Heart right ventricle (tissue), 16 donors: ENCODE measurements at regions not wholly inside any gene's neighbourhood (a gene's known extent, or its start where the extent isn't known, plus 50 kb on each side); places are given as distances from the start of the nearest gene placed in this dataset.

ENCODE experiments used
- ATAC-seq, 8 donors: fragments of 200-7000 bp; cut with Tn5 transposase; one replicate each; pipeline ENCODE4 v1.9.1; 2020; ENCODE audit warnings: mild to moderate bottlenecking in 8 of 8, moderate library complexity in 8 of 8, moderate number of reproducible peaks in 1 of 8
- DNase-seq, 2 donors: peaks; one replicate each; pipeline ENCODE4 v3.0.0-alpha.2; 2020
- H3K27ac ChIP-seq, 10 donors: fragments of 200-600 bp; sonication (generic) in 2 of 10; one replicate each; pipeline versions ENCODE4 v1.5.0 to v1.8.0; 2020 to 2022; ENCODE audit warnings: mild to moderate bottlenecking in 3 of 10
- H3K27me3 ChIP-seq, 7 donors: fragments of 200-600 bp; one replicate each; pipeline ENCODE4 v1.8.0; 2021 to 2022; ENCODE audit warnings: mild to moderate bottlenecking in 2 of 7
- H3K36me3 ChIP-seq, 9 donors: fragments of 200-600 bp; sonication (generic) in 1 of 9; one replicate each; pipeline versions ENCODE4 v1.5.0 to v1.8.0; 2020 to 2022; ENCODE audit warnings: mild to moderate bottlenecking in 2 of 9
- H3K4me1 ChIP-seq, 9 donors: fragments of 200-600 bp; sonication (generic) in 1 of 9; one replicate each; pipeline versions ENCODE4 v1.5.0 to v1.8.0; 2020 to 2022; ENCODE audit warnings: mild to moderate bottlenecking in 4 of 9
- H3K4me3 ChIP-seq, 10 donors: fragments of 200-600 bp; sonication (generic) in 2 of 10; one replicate each; pipeline versions ENCODE4 v1.5.0 to v1.8.0; 2020 to 2022; ENCODE audit warnings: mild to moderate bottlenecking in 7 of 10, moderate library complexity in 2 of 10
- H3K9me3 ChIP-seq, 11 donors: fragments of 200-600 bp in 10 of 11; sonication (generic) in 2 of 11; one replicate each; pipeline versions ENCODE4 v1.5.0 to v1.8.0; 2013 to 2022; ENCODE audit warnings: mild to moderate bottlenecking in 2 of 11, control low read depth in 1 of 11, moderate library complexity in 1 of 11
- WGBS, 2 donors: extraction: QIAGEN DNeasy Blood & Tissue Kit; methylation state at CpG; one replicate each; pipeline ENCODE4 v1.1.7; 2013; ENCODE audit warnings: inconsistent platforms in 1 of 2; 5-methylcytosine and 5-hydroxymethylcytosine counted together
- intact Hi-C, 10 donors: fragments of 100-400 bp; cut with DNase I; formaldehyde crosslinking; loops; one replicate each; pipeline versions ENCODE4 v1.11.1 to v1.14.2; 2022
- TF ChIP-seq, protein P1 (sequence below), 9 donors: fragments of 200-600 bp; sonication (generic) in 2 of 9; IDR thresholded peaks; one replicate each; pipeline versions ENCODE4 v1.5.0 to v1.8.0; 2021 to 2022; ENCODE audit warnings: antibody characterized with exemption in 9 of 9, mild to moderate bottlenecking in 5 of 9, moderate library complexity in 1 of 9
- donor health status: Arrhythmogenic right ventricular cardiomyopathy.
- donor health status: ischemic (EF 13 %, LVEDD 7.1; RV severe dilation, severe dysfunction).
- donor health status: healthy with polysubstance abuse.
- donor health status: DM: no; HTN: yes; CAD: no.
- donor health status: DM: no; HTN: no; CAD: no.
- donor health status: ischemic (EF 25% LVEDD 6.9; RV normal size, moderate dysfunction).
- donor health status: ischemic (EF 25% LVEDD 5.7; RV mildly dilated, moderate dysfunction).
- donor health status: healthy.
- donor health status: DM: yes; HTN: yes; CAD: no.
- donor health status: Ischemic cardiomyopathy.
- donor health status: ischemic (EF 35%, LVEDD 5.7; RV mildly dilated, moderate dysfunction).
- donor health status: nonischemic (EF 11% LVEDD 7.7; RV severe dilation, severe dysfunction).
- donor health status: DM: yes; HTN: yes; CAD: no.
- donor health status: PGD.
- donor health status: ischemic (EF 29% LVEDD 5.4; RV normal size, mild dysfunction).
- donor health status: nonischemic (EF 23%, LVEDD 6.1; RV moderate dilation, normal function).

GRCh38 chr14:82537831-82538230, 1004.2 kb upstream of the SEL1L start:
- H3K27me3 ChIP-seq: no peaks in the 10 kb centered on the region
- DNase-seq: no peak
- no peak for ATAC-seq
- no peaks in the 10 kb centered on the region for H3K36me3 ChIP-seq
- peaks cover 0 to 14% (median 0%) of the 10 kb centered on the region in 11 donors for H3K9me3 ChIP-seq
- no peak overlapping the region for H3K4me3 ChIP-seq
- TF ChIP-seq, protein P1, sequence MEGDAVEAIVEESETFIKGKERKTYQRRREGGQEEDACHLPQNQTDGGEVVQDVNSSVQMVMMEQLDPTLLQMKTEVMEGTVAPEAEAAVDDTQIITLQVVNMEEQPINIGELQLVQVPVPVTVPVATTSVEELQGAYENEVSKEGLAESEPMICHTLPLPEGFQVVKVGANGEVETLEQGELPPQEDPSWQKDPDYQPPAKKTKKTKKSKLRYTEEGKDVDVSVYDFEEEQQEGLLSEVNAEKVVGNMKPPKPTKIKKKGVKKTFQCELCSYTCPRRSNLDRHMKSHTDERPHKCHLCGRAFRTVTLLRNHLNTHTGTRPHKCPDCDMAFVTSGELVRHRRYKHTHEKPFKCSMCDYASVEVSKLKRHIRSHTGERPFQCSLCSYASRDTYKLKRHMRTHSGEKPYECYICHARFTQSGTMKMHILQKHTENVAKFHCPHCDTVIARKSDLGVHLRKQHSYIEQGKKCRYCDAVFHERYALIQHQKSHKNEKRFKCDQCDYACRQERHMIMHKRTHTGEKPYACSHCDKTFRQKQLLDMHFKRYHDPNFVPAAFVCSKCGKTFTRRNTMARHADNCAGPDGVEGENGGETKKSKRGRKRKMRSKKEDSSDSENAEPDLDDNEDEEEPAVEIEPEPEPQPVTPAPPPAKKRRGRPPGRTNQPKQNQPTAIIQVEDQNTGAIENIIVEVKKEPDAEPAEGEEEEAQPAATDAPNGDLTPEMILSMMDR (IDR thresholded peaks at IDR 0.05): no peak
- H3K27ac ChIP-seq: no peak overlapping the region
- WGBS, 2 donors: 75% methylated on average over 3 of the region's 3 CpGs
- intact Hi-C loops: no loop called here
- H3K4me1 ChIP-seq: no peaks in the 10 kb centered on the region

- Histone ChIP-seq H3K27me3 (no peaks in the 10 kb centered on the region), H3K27ac (no peak overlapping the region), H3K36me3 (no peaks in the 10 kb centered on the region), H3K4me3 (no peak overlapping the region), H3K4me1 (no peaks in the 10 kb centered on the region), H3K9me3 (peaks cover 0 to 16% (median 0%) of the 10 kb centered on the region in 11 donors)
- TF ChIP-seq, protein P1 (IDR thresholded peaks at IDR 0.05): no peak
- intact Hi-C loops: no loop called here
- ATAC-seq: no peak
- 71 to 72% methylated on average over 2 of the region's 2 CpGs for WGBS, 2 donors
- DNase-seq: no peak
Observed at GRCh38 chr14:82546401-82546800, 1012.7 kb upstream of the SEL1L start.

- Histone ChIP-seq H3K9me3 (peaks cover 0 to 6% (median 0%) of the 10 kb centered on the region in 11 donors), H3K27ac (no peak overlapping the region), H3K4me3 (no peak overlapping the region), H3K36me3 (no peaks in the 10 kb centered on the region), H3K4me1 (no peaks in the 10 kb centered on the region), H3K27me3 (no peaks in the 10 kb centered on the region)
- intact Hi-C loops: no loop called here
- ATAC-seq (no peak), DNase-seq (no peak)
- WGBS, 2 donors: 69 to 77% methylated on average over 9 of the region's 9 CpGs
- TF ChIP-seq, protein P1 (IDR thresholded peaks at IDR 0.05): no peak
Observed at GRCh38 chr14:82549306-82549990, 1015.8 kb upstream of the SEL1L start.

GRCh38 chr14:82562881-82563280, 1029.2 kb upstream of the SEL1L start:
- H3K4me1 ChIP-seq: no peaks in the 10 kb centered on the region
- no peaks in the 10 kb centered on the region for H3K27me3 ChIP-seq
- no peak for ATAC-seq
- no peaks in the 10 kb centered on the region for H3K36me3 ChIP-seq
- no peak for DNase-seq
- no peak overlapping the region for H3K27ac ChIP-seq
- TF ChIP-seq, protein P1 (IDR thresholded peaks at IDR 0.05): no peak
- H3K9me3 ChIP-seq: no peaks in the 10 kb centered on the region
- WGBS, 2 donors: 34 to 35% methylated on average over 2 of the region's 2 CpGs
- intact Hi-C loops: no loop called here
- no peak overlapping the region for H3K4me3 ChIP-seq
